ENCODE measurements at regions not wholly inside any gene's neighbourhood (a gene's known extent, or its start where the extent isn't known, plus 50 kb on each side); places are given as distances from the start of the nearest gene placed in this dataset.

GRCh38 chr2:797993-798392, 120.8 kb upstream of the TMEM18 start:
- in situ Hi-C loops (cut with MboI; ENCODE audit: low sequenced_read_pairs, unreplicated experiment), result no loop called here
- no peak for DNase-seq (ENCODE audit: low spot score)
- no peak for TF ChIP-seq CTCF (IDR thresholded peaks at IDR 0.05; ENCODE audit: borderline replicate concordance, control extremely low read depth, extremely low read depth, insufficient read depth, missing control alignments)

GRCh38 chr2:797556-797955, 120.3 kb upstream of the TMEM18 start:
- no peak for TF ChIP-seq CTCF (IDR thresholded peaks at IDR 0.05; ENCODE audit: borderline replicate concordance, control extremely low read depth, extremely low read depth, insufficient read depth, missing control alignments)
- in situ Hi-C loops (cut with MboI; ENCODE audit: low sequenced_read_pairs, unreplicated experiment), result no loop called here
- DNase-seq (ENCODE audit: low spot score), result no peak

GRCh38 chr2:796141-796985, 119.2 kb upstream of the TMEM18 start:
- in situ Hi-C loops (cut with MboI; ENCODE audit: low sequenced_read_pairs, unreplicated experiment), result no loop called here
- no peak for DNase-seq (ENCODE audit: low spot score)
- TF ChIP-seq CTCF (IDR thresholded peaks at IDR 0.05; ENCODE audit: borderline replicate concordance, control extremely low read depth, extremely low read depth, insufficient read depth, missing control alignments), result no peak

- DNase-seq (ENCODE audit: low spot score), result no peak
- TF ChIP-seq CTCF (IDR thresholded peaks at IDR 0.05; ENCODE audit: borderline replicate concordance, control extremely low read depth, extremely low read depth, insufficient read depth, missing control alignments), result no peak
- in situ Hi-C loops (cut with MboI; ENCODE audit: low sequenced_read_pairs, unreplicated experiment), result no loop called here
Measured at GRCh38 chr2:795531-796041, 118.4 kb upstream of the TMEM18 start.

- TF ChIP-seq CTCF (IDR thresholded peaks at IDR 0.05; ENCODE audit: borderline replicate concordance, control extremely low read depth, extremely low read depth, insufficient read depth, missing control alignments), result no peak
- DNase-seq (ENCODE audit: low spot score), result no peak
- in situ Hi-C loops (cut with MboI; ENCODE audit: low sequenced_read_pairs, unreplicated experiment), result no loop called here
Measured at GRCh38 chr2:794554-795241, 117.5 kb upstream of the TMEM18 start.

GRCh38 chr2:793236-793635, 116.0 kb upstream of the TMEM18 start:
- no peak for DNase-seq (ENCODE audit: low spot score)
- no peak for TF ChIP-seq CTCF (IDR thresholded peaks at IDR 0.05; ENCODE audit: borderline replicate concordance, control extremely low read depth, extremely low read depth, insufficient read depth, missing control alignments)
- in situ Hi-C loops (cut with MboI; ENCODE audit: low sequenced_read_pairs, unreplicated experiment), result no loop called here
